ENCODE measurements at regions not wholly inside any gene's neighbourhood (a gene's known extent, or its start where the extent isn't known, plus 50 kb on each side); places are given as distances from the start of the nearest gene placed in this dataset.
"Not testable (repeated sequence)": the region's sequence is repeated elsewhere in the genome, so short reads cannot be mapped to it uniquely, and the experiment has no call there.

GRCh38 chr7:148472406-148472805 is 118.2 kb upstream of the C7orf33 start:
- DNase-seq (ENCODE audit: low read depth): no peak

DNA sequence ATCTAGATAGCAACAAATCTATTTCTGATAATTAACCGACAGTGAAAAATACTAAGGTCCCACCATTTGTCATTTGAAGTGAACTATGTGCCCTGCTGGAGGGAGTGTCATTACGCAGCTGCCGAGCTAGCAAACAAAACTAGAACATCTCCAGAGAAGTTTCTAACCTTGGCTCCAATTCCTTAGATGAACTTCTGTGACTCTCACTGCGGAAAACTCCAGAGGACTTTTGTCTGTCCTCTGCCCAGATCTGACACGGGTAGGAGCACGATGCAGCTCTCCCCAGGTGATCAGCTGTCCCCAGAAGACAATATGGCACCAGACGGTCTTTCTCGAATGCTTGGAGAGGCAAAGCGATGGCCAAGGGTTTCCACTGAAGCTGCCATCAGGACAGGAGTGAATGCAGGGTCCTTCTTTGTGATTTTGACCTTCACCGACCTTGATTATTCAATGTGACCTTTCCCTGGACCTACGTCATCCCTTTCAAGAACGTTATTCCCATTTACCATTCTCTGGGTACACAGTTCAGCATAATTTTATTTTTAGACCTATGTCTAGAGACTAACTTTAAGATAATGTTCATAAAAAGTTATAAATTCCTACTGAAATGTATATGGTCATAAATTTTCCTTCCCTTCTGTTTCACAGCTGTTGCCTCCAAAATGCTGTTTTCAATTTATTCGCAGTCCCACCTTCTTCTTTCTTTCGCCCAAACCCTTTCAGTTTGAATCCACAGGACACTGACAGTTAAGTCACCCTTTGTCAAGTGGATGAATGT is 116.7 kb upstream of the C7orf33 start:
- DNase-seq (ENCODE audit: low read depth): no peak

DNA sequence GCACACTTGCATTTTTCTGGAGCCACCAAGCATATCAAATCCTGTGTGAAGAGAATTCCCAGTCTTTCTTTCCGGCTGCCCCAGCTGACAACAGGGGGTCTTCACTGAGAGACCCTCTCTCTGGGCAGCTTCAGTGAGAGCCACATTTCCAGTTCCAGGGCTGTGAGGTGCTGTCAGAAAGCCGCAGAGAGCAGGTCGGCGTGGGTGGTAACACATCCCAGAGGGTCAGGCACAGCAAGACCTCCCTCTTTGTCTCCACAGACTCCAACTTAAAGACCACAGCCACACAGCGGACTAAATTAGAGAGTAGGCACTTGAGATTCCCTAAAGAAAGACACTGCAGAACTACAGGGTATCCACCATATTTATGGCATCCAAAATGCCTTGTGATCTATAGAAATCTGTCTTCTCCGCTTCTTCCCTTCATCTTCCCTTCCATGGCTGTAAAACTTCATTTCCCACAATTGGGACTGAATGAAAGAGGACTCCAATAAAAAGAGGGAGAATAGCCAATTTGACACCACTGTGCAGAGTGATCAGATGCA is 116.0 kb upstream of the C7orf33 start:
- no peak for DNase-seq (ENCODE audit: low read depth)

GRCh38 chr7:148478551-148478950 is 112.0 kb upstream of the C7orf33 start:
- DNase-seq (ENCODE audit: low read depth): no peak

DNA sequence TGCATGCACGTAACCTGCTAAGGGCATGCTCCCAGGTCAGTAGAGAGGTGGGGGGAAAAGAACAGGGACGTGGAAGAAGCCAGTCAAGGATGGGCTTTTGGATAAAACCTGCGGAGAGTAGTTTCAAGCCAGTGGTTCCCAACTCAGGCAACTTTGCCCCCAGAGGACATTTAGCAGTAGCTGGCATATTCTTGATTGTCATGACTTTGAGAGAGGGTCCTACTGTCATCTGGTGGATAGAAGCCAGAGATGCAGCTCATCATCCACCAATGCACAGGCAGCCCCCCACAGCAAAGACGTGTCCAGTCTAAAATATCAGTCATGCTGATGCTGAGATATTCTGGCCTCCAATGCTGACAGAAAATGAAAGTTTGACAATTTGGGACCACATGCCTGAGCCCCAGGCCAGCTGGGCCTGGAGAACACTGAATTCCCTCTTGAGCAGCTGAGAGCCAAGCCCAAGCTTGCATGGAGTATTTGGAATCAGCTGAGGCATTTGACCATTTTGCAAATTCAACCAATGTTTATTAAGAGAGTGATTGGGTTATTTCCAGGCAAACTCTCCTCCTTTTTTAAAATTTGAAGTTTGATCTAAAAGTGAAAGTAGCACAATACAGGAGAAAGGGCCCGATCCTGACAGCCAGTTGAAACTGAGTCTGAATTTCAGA is 110.0 kb upstream of the C7orf33 start:
- DNase-seq (ENCODE audit: low read depth): no peak

DNA sequence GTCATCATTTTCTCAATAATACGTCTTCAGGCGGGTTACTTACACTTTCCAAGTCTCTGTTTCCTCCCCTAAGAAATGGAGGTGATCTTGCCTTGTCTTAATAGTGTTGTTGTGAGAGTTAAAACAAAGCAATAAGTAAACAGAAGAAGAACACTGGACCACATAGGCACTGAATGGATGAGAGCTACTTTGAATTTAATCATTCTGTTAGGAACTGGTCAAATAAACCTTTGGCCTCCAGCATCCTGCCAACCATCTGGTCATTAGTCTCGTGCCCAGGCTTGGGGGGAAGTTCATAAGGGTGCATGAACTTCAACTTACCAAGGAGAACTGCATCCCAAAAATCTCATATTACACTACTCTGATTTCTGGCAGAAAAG is 109.4 kb upstream of the C7orf33 start:
- no peak for DNase-seq (ENCODE audit: low read depth)

DNA sequence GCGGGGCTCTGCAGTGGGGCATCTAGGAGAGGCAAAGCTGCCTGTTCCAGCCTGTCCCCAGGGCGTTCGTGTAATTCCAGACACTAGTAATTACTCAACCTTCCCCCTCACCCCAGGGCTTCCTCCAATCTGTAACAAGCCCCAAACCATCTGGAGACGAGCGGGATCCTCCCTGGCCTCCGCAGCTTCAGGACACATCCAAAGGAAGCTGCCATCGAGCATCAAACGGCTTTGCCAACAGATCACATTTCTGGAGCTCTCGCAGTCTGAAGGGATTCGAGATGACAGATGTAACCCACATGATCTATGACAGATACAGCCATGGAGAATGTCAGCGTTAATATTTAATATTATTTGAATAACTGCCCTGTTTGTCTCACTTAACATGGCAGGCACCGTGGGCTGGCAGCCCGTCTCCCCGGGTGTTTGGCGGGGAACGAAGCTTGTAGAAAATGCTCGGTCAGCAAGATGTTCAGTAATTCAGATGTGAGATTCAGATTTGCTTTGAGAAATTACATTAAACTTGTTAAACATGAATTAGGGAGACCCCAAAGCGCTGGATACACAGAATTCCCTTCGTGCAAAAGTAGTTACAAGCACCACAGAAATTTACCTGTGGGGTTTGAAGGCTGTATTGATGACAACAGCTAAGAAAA is 108.5 kb upstream of the C7orf33 start:
- DNase-seq (ENCODE audit: low read depth): no peak

GRCh38 chr7:148483515-148484308 is 106.9 kb upstream of the C7orf33 start:
- no peak for DNase-seq (ENCODE audit: low read depth)

GRCh38 chr7:148484486-148484885 is 106.1 kb upstream of the C7orf33 start:
- no peak for DNase-seq (ENCODE audit: low read depth)

DNA sequence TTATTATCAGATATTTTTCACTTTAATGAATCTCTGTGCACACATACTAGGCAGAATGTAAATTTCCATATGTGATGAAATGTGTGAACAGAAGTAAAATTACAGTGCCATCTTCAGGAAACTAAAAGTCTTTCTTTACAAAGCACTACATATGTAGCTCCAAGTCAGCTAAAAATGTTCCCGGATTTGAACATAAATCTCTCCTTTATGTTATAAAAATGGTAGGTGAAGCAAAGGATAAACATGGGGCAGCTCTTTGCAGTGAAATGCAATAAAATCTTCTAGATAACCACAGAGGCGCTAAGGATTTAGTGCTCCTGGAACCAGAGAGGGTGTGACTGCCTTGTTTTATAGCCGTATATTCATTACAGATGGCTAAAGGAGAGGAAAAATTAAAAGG is 104.9 kb upstream of the C7orf33 start:
- DNase-seq (ENCODE audit: low read depth): no peak

DNA sequence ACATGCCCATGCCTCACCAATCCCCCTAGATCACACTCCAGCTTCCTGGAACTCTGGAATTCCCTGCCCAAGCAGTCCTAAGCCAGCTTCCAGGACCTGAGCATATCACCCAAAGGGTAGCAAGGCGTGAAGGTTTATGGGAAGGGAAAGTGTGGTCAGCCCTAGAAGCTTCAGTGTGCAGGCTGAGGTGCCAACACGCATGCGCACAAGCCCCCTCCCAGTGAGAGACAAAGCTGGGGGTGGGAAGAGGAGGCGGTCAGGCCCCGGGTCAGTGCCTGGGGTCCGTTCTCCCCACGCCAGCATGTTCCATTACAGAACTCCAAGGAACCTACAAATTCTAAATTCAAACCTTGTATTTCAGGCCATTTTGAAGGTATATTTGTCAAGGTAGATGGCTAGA is 103.6 kb upstream of the C7orf33 start:
- no peak for DNase-seq (ENCODE audit: low read depth)

DNA sequence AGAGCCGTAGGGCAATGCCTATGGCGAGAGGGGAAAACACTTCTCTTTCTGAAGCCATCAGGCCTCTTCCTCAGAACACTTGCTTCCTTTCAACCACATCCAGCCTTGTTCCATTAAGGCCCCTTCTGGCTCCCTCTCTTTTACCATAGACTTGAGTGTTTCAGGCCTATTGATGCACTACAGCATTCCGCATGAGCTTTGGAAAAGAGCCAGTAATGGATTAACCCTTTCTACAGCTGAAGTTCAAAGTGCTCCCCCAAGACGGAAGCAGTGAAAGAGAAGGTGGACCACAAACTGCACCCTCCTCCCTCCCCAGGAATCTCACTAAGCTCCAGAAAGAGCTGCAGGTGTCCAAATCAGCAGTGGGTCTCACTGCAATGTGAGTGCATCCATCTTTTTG is 102.7 kb upstream of the C7orf33 start:
- no peak for DNase-seq (ENCODE audit: low read depth)

- DNase-seq (ENCODE audit: low read depth): no peak
Measured at GRCh38 chr7:148489678-148490077, 100.9 kb upstream of the C7orf33 start.

DNA sequence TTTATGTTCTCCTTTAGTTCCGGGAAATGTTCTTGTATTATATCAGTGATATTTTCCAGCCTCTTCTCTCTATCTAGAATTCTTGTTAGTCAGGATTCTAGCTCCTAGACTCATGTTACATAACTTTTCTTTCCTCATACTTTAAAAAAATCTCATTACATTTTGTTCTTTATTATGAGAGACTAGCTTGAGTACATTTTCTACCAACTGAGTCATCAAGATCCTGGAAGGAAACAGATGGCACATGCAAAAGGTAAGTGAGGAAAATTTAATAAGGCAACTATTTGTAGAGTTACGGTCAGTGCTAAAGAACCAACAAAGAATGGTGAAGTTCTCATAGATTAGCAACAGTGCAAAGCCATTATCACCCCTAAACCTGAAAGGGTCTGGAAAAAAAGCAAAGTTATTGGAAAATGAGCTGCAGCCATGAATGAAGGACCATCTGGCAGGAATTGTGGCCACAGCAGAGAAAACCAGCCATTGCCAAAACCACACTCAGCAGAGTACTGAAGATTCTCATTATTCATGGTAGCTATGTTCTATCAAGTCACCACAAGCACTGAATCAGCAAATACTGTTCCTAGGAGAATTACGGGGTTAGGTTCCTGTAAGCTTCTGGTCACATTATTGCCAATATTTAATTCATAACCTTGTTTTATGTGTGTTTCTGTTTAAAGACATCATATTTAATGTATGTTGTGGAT is 98.3 kb upstream of the C7orf33 start:
- DNase-seq (ENCODE audit: low read depth): no peak

DNA sequence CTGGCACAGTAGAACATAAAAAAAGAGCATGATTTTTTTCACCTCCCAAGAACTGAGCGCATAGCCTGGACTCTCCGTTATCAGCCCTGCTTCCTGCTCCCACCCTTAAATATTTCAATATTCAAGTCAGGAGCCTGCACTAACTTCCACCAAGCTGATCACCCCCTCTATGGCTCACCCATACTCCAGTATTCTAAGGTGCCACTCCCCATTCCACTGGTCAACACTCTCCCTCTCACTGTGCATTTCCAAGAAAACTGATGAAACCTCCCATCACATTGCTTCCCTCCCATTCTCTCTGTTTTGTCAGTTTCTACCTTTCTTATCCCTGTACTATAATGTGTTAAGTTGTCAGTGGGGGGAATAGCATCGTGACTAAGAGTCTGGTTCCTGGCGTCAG is 95.0 kb upstream of the C7orf33 start:
- no peak for DNase-seq (ENCODE audit: low read depth)

GRCh38 chr7:148500978-148501377 is 89.6 kb upstream of the C7orf33 start:
- no peak for DNase-seq (ENCODE audit: low read depth)

DNA sequence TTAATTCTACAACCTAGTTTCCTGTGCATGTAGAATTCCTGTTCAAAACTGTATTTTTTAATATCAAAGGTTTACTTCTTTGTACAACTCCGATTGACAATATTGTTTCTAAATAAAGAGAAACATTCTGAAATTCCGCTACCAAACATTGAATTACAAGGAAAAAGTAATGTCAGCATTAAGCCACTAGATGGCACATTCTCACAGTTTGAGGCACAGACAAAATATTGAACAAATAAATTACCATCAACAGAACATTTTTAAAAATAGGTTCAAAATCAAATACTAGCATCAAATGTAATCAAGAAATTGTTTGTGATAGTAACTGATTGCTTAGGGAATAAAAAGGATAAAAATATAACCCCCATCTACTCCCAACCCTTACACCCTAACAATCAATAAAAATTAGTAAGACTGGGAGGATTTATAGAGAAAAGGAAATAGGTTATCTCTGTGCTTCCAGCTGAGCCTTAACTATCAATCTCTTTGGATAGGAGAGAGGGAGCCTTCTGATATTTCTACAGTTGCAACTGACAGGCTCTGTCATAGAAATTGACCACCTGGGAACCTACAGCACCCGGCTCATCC is 86.6 kb upstream of the C7orf33 start:
- DNase-seq (ENCODE audit: low read depth): no peak

DNA sequence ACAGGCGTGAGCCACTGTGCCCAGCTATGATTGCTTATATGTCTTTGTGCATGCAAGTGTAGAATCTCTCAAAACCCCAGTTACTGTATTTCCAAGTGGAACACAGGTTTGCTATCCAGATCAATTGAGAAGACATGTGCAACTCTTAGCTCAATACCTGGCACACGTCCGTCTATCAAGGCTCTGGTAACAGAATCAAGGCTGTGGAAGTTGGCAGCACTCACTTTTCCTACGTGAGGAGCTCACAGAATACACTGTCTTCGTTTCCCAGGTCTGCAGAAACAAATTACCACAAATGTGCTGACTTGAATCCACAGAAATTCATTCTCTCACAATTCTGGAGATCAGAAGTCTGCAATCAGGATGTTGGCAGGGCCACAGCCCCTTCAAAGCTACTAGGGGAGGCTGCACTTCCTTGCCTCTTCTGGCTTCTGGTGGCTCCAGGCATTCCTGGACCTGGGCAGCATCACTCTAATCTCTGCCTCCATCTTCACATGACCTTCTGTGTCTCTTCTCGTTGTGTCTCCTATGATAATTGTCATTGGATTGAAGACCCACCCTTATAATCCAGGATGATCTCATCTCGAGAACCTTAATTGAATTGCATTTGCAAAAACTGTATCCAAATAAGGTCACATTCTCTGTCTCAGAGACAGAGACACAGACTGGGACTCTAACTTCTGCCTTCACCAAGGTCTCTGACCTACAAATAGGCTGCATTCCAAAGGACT is 84.8 kb upstream of the C7orf33 start:
- no peak for DNase-seq (ENCODE audit: low read depth)

GRCh38 chr7:148507064-148507573 is 83.4 kb upstream of the C7orf33 start:
- DNase-seq (ENCODE audit: low read depth): not testable (repeated sequence)

DNA sequence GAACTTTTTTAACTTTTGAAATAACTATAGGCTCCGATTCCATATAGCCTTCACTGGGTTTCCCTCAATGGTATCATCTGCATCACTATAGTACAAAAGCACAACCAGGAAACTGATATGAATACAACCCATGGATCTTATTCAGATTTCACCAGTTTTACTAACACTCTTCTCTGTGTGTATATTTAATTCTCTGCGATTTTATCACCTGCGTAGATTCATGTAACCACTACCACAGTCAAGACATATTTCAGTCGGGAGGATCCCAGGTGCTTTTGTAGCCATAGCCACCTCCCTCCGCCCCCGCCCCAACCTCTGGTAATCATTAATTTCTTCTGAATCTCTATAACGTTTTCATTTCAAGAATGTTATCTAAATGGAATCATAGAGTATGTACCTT is 82.8 kb upstream of the C7orf33 start:
- DNase-seq (ENCODE audit: low read depth): no peak
